Astrocyte of the spinal cord (primary cell): ENCODE measurements at regions not wholly inside any gene's neighbourhood (a gene's known extent, or its start where the extent isn't known, plus 50 kb on each side); places are given as distances from the start of the nearest gene placed in this dataset.

Experiments
- DNase-seq: peaks from one replicate; pipeline ENCODE4 v3.0.0; 2011; ENCODE audit warnings: low read depth, low spot score
- H3K4me3 ChIP-seq: 2 replicates; pipeline ENCODE4 v1.5.1; 2011; ENCODE audit warnings: low read depth, mild to moderate bottlenecking, low read length, moderate library complexity
- CTCF ChIP-seq: IDR thresholded peaks from 2 replicates; pipeline ENCODE4 v1.5.1; 2012; ENCODE audit warnings: low read depth, mild to moderate bottlenecking, low read length, inconsistent platforms
- in situ Hi-C: cut with HindIII; loops from 2 replicates; pipeline ENCODE4 v1.10.0; 2017; ENCODE audit warnings: low sequenced_read_pairs

GRCh38 chr9:107999890-108000289 lies 510.3 kb upstream of the KLF4 start:
- no peak for TF ChIP-seq CTCF
- no peak for DNase-seq
- H3K4me3 ChIP-seq = no peak overlapping the region
- in situ Hi-C loops = no loop called here

GRCh38 chr9:107999011-107999410 lies 509.4 kb upstream of the KLF4 start:
- no peak overlapping the region for H3K4me3 ChIP-seq
- no peak for TF ChIP-seq CTCF
- no peak for DNase-seq
- in situ Hi-C loops = no loop called here

- no peak for DNase-seq
- H3K4me3 ChIP-seq = no peak overlapping the region
- no peak for TF ChIP-seq CTCF
- in situ Hi-C loops = no loop called here
These were observed 505.1 kb upstream of the KLF4 start for GRCh38 chr9:107994648-107995047.

- no peak for DNase-seq
- TF ChIP-seq CTCF = no peak
- no peak overlapping the region for H3K4me3 ChIP-seq
- in situ Hi-C loops = no loop called here
These were observed 502.7 kb upstream of the KLF4 start for GRCh38 chr9:107992271-107992670.

- DNase-seq = no peak
- in situ Hi-C loops = no loop called here
- H3K4me3 ChIP-seq = no peak overlapping the region
- TF ChIP-seq CTCF = no peak
These were observed 502.0 kb upstream of the KLF4 start for GRCh38 chr9:107991581-107991980.

- H3K4me3 ChIP-seq = no peak overlapping the region
- no peak for TF ChIP-seq CTCF
- in situ Hi-C loops = no loop called here
- DNase-seq = no peak
These were observed 500.0 kb upstream of the KLF4 start for GRCh38 chr9:107989544-107989943.

- in situ Hi-C loops = no loop called here
- TF ChIP-seq CTCF = no peak
- no peak for DNase-seq
- no peak overlapping the region for H3K4me3 ChIP-seq
These were observed 499.5 kb upstream of the KLF4 start for GRCh38 chr9:107989099-107989498.
